ENCODE measurements at regions not wholly inside any gene's neighbourhood (a gene's known extent, or its start where the extent isn't known, plus 50 kb on each side); places are given as distances from the start of the nearest gene placed in this dataset.

DNA sequence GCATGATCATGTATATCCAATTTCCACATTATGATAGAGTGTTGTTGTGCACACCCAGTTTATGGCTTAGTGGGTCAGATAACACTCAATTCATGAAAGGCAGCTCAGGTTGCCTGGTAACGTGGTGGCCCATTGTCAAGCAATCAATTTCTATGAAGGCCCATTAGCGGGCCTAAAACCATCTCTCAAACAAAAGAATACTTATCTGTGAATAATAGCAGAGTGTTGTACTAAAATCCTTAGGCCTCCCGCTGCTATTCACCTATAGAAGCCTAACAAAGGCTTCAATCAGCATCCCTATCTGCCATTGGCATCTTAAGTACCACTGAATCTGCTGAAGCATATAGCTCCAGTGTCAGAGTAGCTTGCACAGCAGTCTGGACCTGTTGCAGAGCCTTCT is 849.6 kb upstream of the POU3F4 start:
- DNase-seq = no peak
- TF ChIP-seq, protein P1, sequence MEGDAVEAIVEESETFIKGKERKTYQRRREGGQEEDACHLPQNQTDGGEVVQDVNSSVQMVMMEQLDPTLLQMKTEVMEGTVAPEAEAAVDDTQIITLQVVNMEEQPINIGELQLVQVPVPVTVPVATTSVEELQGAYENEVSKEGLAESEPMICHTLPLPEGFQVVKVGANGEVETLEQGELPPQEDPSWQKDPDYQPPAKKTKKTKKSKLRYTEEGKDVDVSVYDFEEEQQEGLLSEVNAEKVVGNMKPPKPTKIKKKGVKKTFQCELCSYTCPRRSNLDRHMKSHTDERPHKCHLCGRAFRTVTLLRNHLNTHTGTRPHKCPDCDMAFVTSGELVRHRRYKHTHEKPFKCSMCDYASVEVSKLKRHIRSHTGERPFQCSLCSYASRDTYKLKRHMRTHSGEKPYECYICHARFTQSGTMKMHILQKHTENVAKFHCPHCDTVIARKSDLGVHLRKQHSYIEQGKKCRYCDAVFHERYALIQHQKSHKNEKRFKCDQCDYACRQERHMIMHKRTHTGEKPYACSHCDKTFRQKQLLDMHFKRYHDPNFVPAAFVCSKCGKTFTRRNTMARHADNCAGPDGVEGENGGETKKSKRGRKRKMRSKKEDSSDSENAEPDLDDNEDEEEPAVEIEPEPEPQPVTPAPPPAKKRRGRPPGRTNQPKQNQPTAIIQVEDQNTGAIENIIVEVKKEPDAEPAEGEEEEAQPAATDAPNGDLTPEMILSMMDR (IDR thresholded peaks at IDR 0.05; ENCODE audit: low read depth, low read length, missing control alignments) = no peak
- Histone ChIP-seq H3K27me3 (replicated peaks) (no peaks in the 10 kb centered on the region), H3K27ac (no peak overlapping the region), H3K4me3 (ENCODE audit: low read depth, low read length) (no peak overlapping the region), H3K36me3 (replicated peaks) (no peaks in the 10 kb centered on the region)
- in situ Hi-C loops (cut with HindIII; ENCODE audit: low pct_ligation_motif_present, low sequenced_read_pairs) = no loop called here

DNA sequence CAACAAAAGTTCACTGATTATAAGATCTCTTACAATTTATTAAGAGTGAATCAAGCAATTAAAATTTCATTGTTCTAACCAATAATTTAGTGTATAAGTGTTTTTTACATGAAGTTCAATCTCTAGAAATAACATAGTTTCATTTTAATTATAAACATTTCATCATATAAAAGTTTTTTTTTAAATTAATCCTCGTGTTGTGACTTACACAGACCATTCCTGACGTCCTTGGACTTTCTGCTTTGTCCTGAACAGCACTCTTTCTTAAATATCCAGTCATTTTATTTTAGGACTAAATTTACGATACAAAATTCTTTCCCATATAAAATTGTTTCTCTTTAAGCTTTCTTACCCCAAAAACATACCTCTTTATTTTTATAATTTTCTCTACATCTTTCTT is 841.7 kb upstream of the POU3F4 start:
- Histone ChIP-seq H3K27me3 (replicated peaks) (no peaks in the 10 kb centered on the region), H3K36me3 (replicated peaks) (no peaks in the 10 kb centered on the region), H3K27ac (no peak overlapping the region), H3K4me3 (ENCODE audit: low read depth, low read length) (no peak overlapping the region)
- TF ChIP-seq, protein P1 (IDR thresholded peaks at IDR 0.05; ENCODE audit: low read depth, low read length, missing control alignments) = no peak
- in situ Hi-C loops (cut with HindIII; ENCODE audit: low pct_ligation_motif_present, low sequenced_read_pairs) = no loop called here
- no peak for DNase-seq

DNA sequence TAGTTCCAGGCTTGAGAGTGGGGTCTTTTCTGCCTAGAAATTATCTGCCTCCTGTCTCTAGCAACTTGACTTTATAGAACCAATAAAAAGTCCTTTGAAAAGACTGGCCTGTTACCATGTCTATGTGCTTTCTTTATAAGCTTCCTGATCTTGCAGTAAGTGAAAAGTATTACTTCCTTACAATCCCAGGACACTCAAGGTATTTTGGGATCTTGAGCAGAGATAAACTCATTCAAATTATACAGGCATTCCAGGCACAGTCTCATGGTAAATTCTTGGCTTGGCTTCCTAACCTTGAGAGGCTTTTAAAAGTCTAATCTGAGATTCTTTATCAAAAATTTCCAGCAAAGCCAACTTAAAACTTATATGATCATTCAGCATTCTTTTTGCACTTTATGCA is 833.0 kb upstream of the POU3F4 start:
- no peak overlapping the region for H3K27ac ChIP-seq
- no peaks in the 10 kb centered on the region for H3K27me3 ChIP-seq (replicated peaks)
- TF ChIP-seq, protein P1 (IDR thresholded peaks at IDR 0.05; ENCODE audit: low read depth, low read length, missing control alignments) = no peak
- in situ Hi-C loops (cut with HindIII; ENCODE audit: low pct_ligation_motif_present, low sequenced_read_pairs) = no loop called here
- H3K36me3 ChIP-seq (replicated peaks) = no peaks in the 10 kb centered on the region
- H3K4me3 ChIP-seq (ENCODE audit: low read depth, low read length) = no peak overlapping the region
- DNase-seq = no peak

DNA sequence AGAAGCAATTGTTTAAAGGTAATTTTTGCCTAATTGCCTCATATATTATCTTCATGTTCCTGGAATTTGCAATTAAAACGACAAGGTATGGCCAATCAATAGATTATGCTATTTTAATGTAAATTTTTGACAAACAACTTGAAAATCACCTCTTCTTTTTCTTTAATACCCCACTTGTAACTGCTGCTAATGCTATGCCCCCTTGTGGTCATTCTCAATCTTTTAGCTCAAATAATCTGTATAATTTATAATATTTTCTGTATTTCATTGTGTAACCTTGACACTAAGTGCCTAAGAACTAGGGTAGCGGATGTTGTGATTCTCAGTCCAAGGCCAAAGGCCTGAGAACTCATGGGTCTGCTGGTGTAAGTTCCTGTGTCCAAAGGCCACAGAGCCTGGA is 831.7 kb upstream of the POU3F4 start:
- in situ Hi-C loops (cut with HindIII; ENCODE audit: low pct_ligation_motif_present, low sequenced_read_pairs) = no loop called here
- no peak for DNase-seq
- H3K4me3 ChIP-seq (ENCODE audit: low read depth, low read length) = no peak overlapping the region
- H3K27ac ChIP-seq = no peak overlapping the region
- no peaks in the 10 kb centered on the region for H3K36me3 ChIP-seq (replicated peaks)
- TF ChIP-seq, protein P1 (IDR thresholded peaks at IDR 0.05; ENCODE audit: low read depth, low read length, missing control alignments) = no peak
- H3K27me3 ChIP-seq (replicated peaks) = no peaks in the 10 kb centered on the region

DNA sequence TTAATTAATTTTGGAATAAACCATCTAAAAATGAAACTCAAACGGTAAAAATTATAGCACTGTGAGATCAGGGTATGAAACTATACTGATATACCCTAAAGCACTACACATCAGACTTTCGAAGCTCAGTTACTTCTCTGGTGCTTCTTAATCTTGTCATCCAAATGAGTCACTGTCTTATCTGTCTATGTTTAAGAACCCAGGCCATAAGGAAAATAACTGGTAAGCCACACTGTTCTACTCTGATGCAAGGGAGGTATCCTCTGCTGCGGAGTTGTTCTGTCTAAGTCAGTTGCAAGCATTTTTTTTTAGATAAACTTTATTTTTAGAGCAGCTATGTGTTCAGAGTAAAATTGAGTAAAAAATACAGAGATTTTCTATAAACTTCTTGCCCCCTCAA is 830.8 kb upstream of the POU3F4 start:
- Histone ChIP-seq H3K27me3 (replicated peaks) (no peaks in the 10 kb centered on the region), H3K4me3 (ENCODE audit: low read depth, low read length) (no peak overlapping the region), H3K36me3 (replicated peaks) (no peaks in the 10 kb centered on the region), H3K27ac (no peak overlapping the region)
- DNase-seq = no peak
- TF ChIP-seq, protein P1 (IDR thresholded peaks at IDR 0.05; ENCODE audit: low read depth, low read length, missing control alignments) = no peak
- in situ Hi-C loops (cut with HindIII; ENCODE audit: low pct_ligation_motif_present, low sequenced_read_pairs) = no loop called here

DNA sequence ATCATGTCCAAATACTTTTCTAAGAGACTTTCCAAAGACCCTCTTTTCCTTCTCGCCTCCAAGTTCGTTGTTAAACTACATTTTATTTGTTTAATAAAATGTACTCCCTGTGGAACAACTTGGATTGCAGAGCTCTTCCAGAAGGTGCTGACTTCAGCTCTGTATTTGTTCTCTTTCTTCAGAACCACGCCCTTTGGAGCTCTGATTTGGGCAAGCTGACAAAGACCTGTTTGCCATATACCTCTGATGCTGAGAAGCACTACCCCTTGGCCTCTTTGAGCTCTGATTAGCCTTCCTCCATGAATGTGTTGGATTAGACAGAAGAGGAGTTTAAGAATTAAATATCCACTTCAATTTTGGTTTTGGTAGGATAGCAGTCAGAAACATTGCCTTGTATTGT is 815.1 kb upstream of the POU3F4 start:
- Histone ChIP-seq H3K4me3 (ENCODE audit: low read depth, low read length) (no peak overlapping the region), H3K27me3 (replicated peaks) (no peaks in the 10 kb centered on the region), H3K27ac (no peak overlapping the region), H3K36me3 (replicated peaks) (no peaks in the 10 kb centered on the region)
- TF ChIP-seq, protein P1 (IDR thresholded peaks at IDR 0.05; ENCODE audit: low read depth, low read length, missing control alignments) = no peak
- in situ Hi-C loops (cut with HindIII; ENCODE audit: low pct_ligation_motif_present, low sequenced_read_pairs) = no loop called here
- DNase-seq = no peak

All from brain microvascular endothelial cell (primary cell).